ENCODE measurements at regions not wholly inside any gene's neighbourhood (a gene's known extent, or its start where the extent isn't known, plus 50 kb on each side); places are given as distances from the start of the nearest gene placed in this dataset.

GRCh38 chr6:14851281-14851680, 394.6 kb upstream of the JARID2 start:
- ChIA-PET POLR2A (no interaction called here), CTCF (no interaction called here)
- TF ChIP-seq NRF1 (IDR thresholded peaks at IDR 0.05; ENCODE audit: low read depth, low read length) (no peak), USF1 (IDR thresholded peaks at IDR 0.05; ENCODE audit: borderline replicate concordance, low read depth) (no peak), ZBTB33 (IDR thresholded peaks at IDR 0.05; ENCODE audit: borderline replicate concordance, low read depth) (no peak), RFX5 (IDR thresholded peaks at IDR 0.05; ENCODE audit: low read length) (no peak), RAD21 (IDR thresholded peaks at IDR 0.05; ENCODE audit: low read length) (no peak), GABPA (IDR thresholded peaks at IDR 0.05; ENCODE audit: low read depth) (no peak), MXI1 (IDR thresholded peaks at IDR 0.05; ENCODE audit: low read depth, low read length) (no peak), MEF2A (IDR thresholded peaks at IDR 0.05; ENCODE audit: borderline replicate concordance, low read depth) (no peak), FOXJ3 (CRISPR knock-in tag; IDR thresholded peaks at IDR 0.05) (no peak), TAF1 (IDR thresholded peaks at IDR 0.05; ENCODE audit: borderline replicate concordance, low read depth, low read length) (no peak), USF2 (IDR thresholded peaks at IDR 0.05; ENCODE audit: borderline replicate concordance, low read depth, low read length) (no peak), TCF12 (IDR thresholded peaks at IDR 0.05) (no peak), EP300 (IDR thresholded peaks at IDR 0.05; ENCODE audit: borderline replicate concordance in 1 of 2, low read depth in 1 of 2, low read length in 1 of 2) (no peak), FOSL2 (IDR thresholded peaks at IDR 0.05; ENCODE audit: borderline replicate concordance, low read depth) (no peak), ELF1 (IDR thresholded peaks at IDR 0.05) (no peak), NFIC (IDR thresholded peaks at IDR 0.05; ENCODE audit: borderline replicate concordance) (no peak)
- Histone ChIP-seq H3K79me2 (ENCODE audit: insufficient read depth) (no peaks in the 10 kb centered on the region), H3F3A (replicated peaks; ENCODE audit: insufficient read depth) (no peaks in the 10 kb centered on the region), H4K20me1 (ENCODE audit: insufficient read depth) (no peaks in the 10 kb centered on the region), H3K4me2 (no peak overlapping the region), H3K27me3 (ENCODE audit: insufficient read depth) (no peaks in the 10 kb centered on the region), H3K36me3 (replicated peaks in 1 of 2; ENCODE audit: control insufficient read depth in 1 of 2, insufficient read depth in 2 of 2, low read length in 1 of 2) (no peaks in the 10 kb centered on the region), H2AFZ (ENCODE audit: low read depth) (no peak overlapping the region), H3K9me2 (no peaks in the 10 kb centered on the region), H3K9ac (no peak overlapping the region), H3K9me3 (no peaks in the 10 kb centered on the region), H3K4me1 (ENCODE audit: control insufficient read depth in 1 of 2, insufficient read depth in 2 of 2, low read depth in 1 of 2, low read length in 1 of 2) (no peaks in the 10 kb centered on the region), H3K27ac (ENCODE audit: low read depth in 2 of 2, low read length in 1 of 2) (no peak overlapping the region), H3K4me3 (ENCODE audit: low read depth in 2 of 2, low read length in 1 of 2) (no peak overlapping the region)
- 83% methylated on average over 8 of the region's 8 CpGs for WGBS (ENCODE audit: low lambda C conversion rate)
- DNase-seq, result no peak

GRCh38 chr6:14852375-14852774, 393.5 kb upstream of the JARID2 start:
- H3K27ac ChIP-seq (ENCODE audit: low read depth in 2 of 2, low read length in 1 of 2), result no peak overlapping the region
- CTCF ChIA-PET, result no interaction called here
- POLR2A ChIA-PET, result no interaction called here
- H3K79me2 ChIP-seq (ENCODE audit: insufficient read depth), result no peaks in the 10 kb centered on the region
- no peaks in the 10 kb centered on the region; a peak in 1 of 4 replicates for H3K4me1 ChIP-seq (ENCODE audit: control insufficient read depth in 1 of 2, insufficient read depth in 2 of 2, low read depth in 1 of 2, low read length in 1 of 2)
- no peak overlapping the region for H3K4me2 ChIP-seq
- H3K4me3 ChIP-seq (ENCODE audit: low read depth in 2 of 2, low read length in 1 of 2), result no peak overlapping the region
- no peak overlapping the region for H2AFZ ChIP-seq (ENCODE audit: low read depth)
- H3K27me3 ChIP-seq (ENCODE audit: insufficient read depth), result no peaks in the 10 kb centered on the region
- H3F3A ChIP-seq (replicated peaks; ENCODE audit: insufficient read depth), result no peaks in the 10 kb centered on the region
- no peaks in the 10 kb centered on the region for H3K9me3 ChIP-seq
- WGBS (ENCODE audit: low lambda C conversion rate), result 55% methylated on average over 5 of the region's 5 CpGs
- H4K20me1 ChIP-seq (ENCODE audit: insufficient read depth), result no peaks in the 10 kb centered on the region
- no peaks in the 10 kb centered on the region for H3K36me3 ChIP-seq (replicated peaks in 1 of 2; ENCODE audit: control insufficient read depth in 1 of 2, insufficient read depth in 2 of 2, low read length in 1 of 2)
- H3K9ac ChIP-seq, result no peak overlapping the region
- no peaks in the 10 kb centered on the region for H3K9me2 ChIP-seq
- no peak for TF ChIP-seq REST (IDR thresholded peaks at IDR 0.05; ENCODE audit: low read depth, low read length)
- no peak for TF ChIP-seq USF2 (IDR thresholded peaks at IDR 0.05; ENCODE audit: borderline replicate concordance, low read depth, low read length)
- no peak for TF ChIP-seq JUND (IDR thresholded peaks at IDR 0.05)
- DNase-seq, result no peak

Measured in SK-N-SH (cell line).